ENCODE measurements at regions not wholly inside any gene's neighbourhood (a gene's known extent, or its start where the extent isn't known, plus 50 kb on each side); places are given as distances from the start of the nearest gene placed in this dataset.

GRCh38 chr10:81104494-81104893 is 566.8 kb downstream of the SH2D4B start:
- Histone ChIP-seq H3K4me2 (ENCODE audit: low read depth, low read length) (no peak overlapping the region), H3K4me1 (ENCODE audit: insufficient read depth, low read length) (no peaks in the 10 kb centered on the region), H3K36me3 (replicated peaks in 1 of 2; ENCODE audit: control insufficient read depth in 1 of 2, insufficient read depth in 2 of 2, low read length in 2 of 2) (no peaks in the 10 kb centered on the region), H3K4me3 (replicated peaks in 1 of 3; ENCODE audit: insufficient read depth in 1 of 3, low read depth in 2 of 3, low read length in 3 of 3) (no peak overlapping the region), H3K27me3 (ENCODE audit: control insufficient read depth in 1 of 2, insufficient read depth in 2 of 2, low read length in 2 of 2) (no peaks in the 10 kb centered on the region), H3K9me3 (ENCODE audit: low read length) (no peaks in the 10 kb centered on the region; the same call in 1 of the 2 replicates), H2AFZ (ENCODE audit: low read length) (no peak overlapping the region), H3K27ac (ENCODE audit: extremely low read length, insufficient read depth, low read length) (no peak overlapping the region), H3K9ac (ENCODE audit: insufficient read depth, low read depth, low read length) (no peak overlapping the region), H3K79me2 (ENCODE audit: insufficient read depth, low read length) (no peaks in the 10 kb centered on the region), H4K20me1 (ENCODE audit: insufficient read depth, low read length) (no peaks in the 10 kb centered on the region)
- 7% methylated on average over 3 of the region's 3 CpGs for WGBS (ENCODE audit: low lambda C conversion rate)
- no TSS peak for BruUV-seq (replicated peaks)
- ATAC-seq (no peak), FAIRE-seq (no peak), DNase-seq (ENCODE audit: low spot score) (no peak)
- ChIA-PET CTCF (ENCODE audit: low intra/inter-chr PET ratio, low total read pairs) (no interaction called here), POLR2A (no interaction called here)
- in situ Hi-C loops (cut with HindIII; ENCODE audit: extremely low pct_ligation_motif_present, low pct_unique_long_range_greater_than_20kb) (no loop called here), intact Hi-C loops (cut with micrococcal nuclease; ENCODE audit: unreplicated experiment) (no loop called here)
- no peak for TF ChIP-seq DBP (CRISPR knock-in tag; IDR thresholded peaks at IDR 0.05; ENCODE audit: not compliant biosample characterization)
- no peak for TF ChIP-seq ZBTB1 (CRISPR knock-in tag; IDR thresholded peaks at IDR 0.05; ENCODE audit: borderline replicate concordance)
- no peak for TF ChIP-seq RFXAP (CRISPR knock-in tag; IDR thresholded peaks at IDR 0.05; ENCODE audit: borderline replicate concordance)
- TF ChIP-seq ZNF878 (CRISPR knock-in tag; IDR thresholded peaks at IDR 0.05), result no peak
- TF ChIP-seq ZNF138 (CRISPR knock-in tag; IDR thresholded peaks at IDR 0.05; ENCODE audit: low read depth), result no peak
- no peak for TF ChIP-seq IKZF5 (CRISPR knock-in tag; IDR thresholded peaks at IDR 0.05)

- H3K4me1 ChIP-seq (ENCODE audit: insufficient read depth, low read length), result no peaks in the 10 kb centered on the region
- no peak overlapping the region for H3K9ac ChIP-seq (ENCODE audit: insufficient read depth, low read depth, low read length)
- TF ChIP-seq ZNF687 (CRISPR knock-in tag; IDR thresholded peaks at IDR 0.05), result no peak
- TF ChIP-seq CREB1 (IDR thresholded peaks at IDR 0.05), result peak; percentile 8; the same call in 1 of the 2 replicates
- TF ChIP-seq CREB1 (CRISPR knock-in tag; IDR thresholded peaks at IDR 0.05), result no peak
- no TSS peak for BruUV-seq (replicated peaks)
- intact Hi-C loops (cut with micrococcal nuclease; ENCODE audit: unreplicated experiment) (no loop called here), in situ Hi-C loops (cut with HindIII; ENCODE audit: extremely low pct_ligation_motif_present, low pct_unique_long_range_greater_than_20kb) (no loop called here)
- no peaks in the 10 kb centered on the region for H4K20me1 ChIP-seq (ENCODE audit: insufficient read depth, low read length)
- no peak overlapping the region for H3K4me3 ChIP-seq (replicated peaks in 1 of 3; ENCODE audit: insufficient read depth in 1 of 3, low read depth in 2 of 3, low read length in 3 of 3)
- ChIA-PET CTCF (ENCODE audit: low intra/inter-chr PET ratio, low total read pairs) (no interaction called here), POLR2A (no interaction called here)
- no peak overlapping the region for H3K27ac ChIP-seq (ENCODE audit: extremely low read length, insufficient read depth, low read length)
- DNase-seq (ENCODE audit: low spot score), result no peak
- no peak overlapping the region for H3K4me2 ChIP-seq (ENCODE audit: low read depth, low read length)
- no peak for ATAC-seq
- no peaks in the 10 kb centered on the region for H3K79me2 ChIP-seq (ENCODE audit: insufficient read depth, low read length)
- FAIRE-seq, result no peak
- H2AFZ ChIP-seq (ENCODE audit: low read length), result no peak overlapping the region
- H3K9me3 ChIP-seq (ENCODE audit: low read length), result no peaks in the 10 kb centered on the region
- no peaks in the 10 kb centered on the region for H3K27me3 ChIP-seq (ENCODE audit: control insufficient read depth in 1 of 2, insufficient read depth in 2 of 2, low read length in 2 of 2)
- WGBS (ENCODE audit: low lambda C conversion rate), result 2% methylated on average over 3 of the region's 3 CpGs
- H3K36me3 ChIP-seq (replicated peaks in 1 of 2; ENCODE audit: control insufficient read depth in 1 of 2, insufficient read depth in 2 of 2, low read length in 2 of 2), result no peaks in the 10 kb centered on the region
Observed at GRCh38 chr10:81108516-81109199, 571.0 kb downstream of the SH2D4B start.

All from HepG2 (cell line).